Uterus (tissue), 2 donors: ENCODE measurements at regions not wholly inside any gene's neighbourhood (a gene's known extent, or its start where the extent isn't known, plus 50 kb on each side); places are given as distances from the start of the nearest gene placed in this dataset.

Experiments used
- CTCF ChIP-seq, 4 experiments: fragments of 200-600 bp in 2 of 4; fragments of 450-650 bp in 2 of 4; sonication (generic) in 2 of 4; IDR thresholded peaks; one replicate each; pipeline ENCODE4 v1.5.1; 2016 to 2019; ENCODE audit warnings: antibody characterized with exemption in 4 of 4, mild to moderate bottlenecking in 2 of 4, moderate library complexity in 1 of 4
- POLR2A ChIP-seq, 2 donors: fragments of 450-650 bp; IDR thresholded peaks; one replicate each; pipeline ENCODE4 v1.6.1; 2016; ENCODE audit warnings: antibody characterized with exemption in 2 of 2, mild to moderate bottlenecking in 1 of 2, moderate library complexity in 1 of 2

DNA sequence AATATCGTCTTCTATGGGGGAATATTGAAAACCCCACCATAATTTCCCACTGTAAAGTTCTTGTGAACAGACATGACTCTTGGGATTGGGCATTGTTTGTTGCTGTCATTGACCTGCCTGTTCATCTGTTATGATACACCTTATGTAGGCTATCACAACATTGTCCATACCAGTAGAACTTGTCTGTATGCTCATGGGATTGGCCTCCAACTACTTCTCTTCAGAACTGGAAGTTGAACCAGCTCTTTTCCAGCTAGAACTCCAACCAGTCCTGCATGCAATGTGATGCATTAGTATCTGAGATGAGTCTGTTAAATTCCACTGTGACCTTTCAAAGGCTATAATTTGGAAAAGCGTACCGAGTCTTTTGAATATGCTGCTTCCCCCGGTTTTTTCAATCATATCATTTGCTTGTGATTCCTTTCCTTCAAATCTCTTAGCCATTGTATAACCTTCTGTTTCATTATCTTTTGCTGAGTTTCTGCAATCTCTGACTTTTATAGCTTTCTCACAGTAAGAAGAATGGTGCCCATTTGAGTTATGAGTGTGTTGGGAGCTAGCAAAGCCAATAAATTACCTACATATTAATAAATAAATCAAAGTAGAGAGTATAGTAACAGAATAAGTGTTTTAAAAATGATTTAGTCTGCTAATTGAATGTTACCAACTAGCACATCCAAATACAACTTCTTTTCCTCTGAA is 101.9 kb downstream of the PLK2 start:
- no peak for TF ChIP-seq POLR2A (IDR thresholded peaks at IDR 0.05)
- TF ChIP-seq CTCF (IDR thresholded peaks at IDR 0.05), result no peak
